NB4 (cell line): ENCODE measurements at regions not wholly inside any gene's neighbourhood (a gene's known extent, or its start where the extent isn't known, plus 50 kb on each side); places are given as distances from the start of the nearest gene placed in this dataset.

Source experiments
- CTCF ChIP-seq: IDR thresholded peaks from one replicate; pipeline ENCODE4 v1.5.1; 2012; ENCODE audit warnings: low read depth, low read length
- MAX ChIP-seq: IDR thresholded peaks from 2 replicates; pipeline ENCODE4 v1.6.1; 2011; ENCODE audit warnings: low read depth, low read length

- TF ChIP-seq CTCF, result no peak
- TF ChIP-seq MAX, result no peak
Observed at GRCh38 chr3:96538186-96538585, 276.2 kb upstream of the EPHA6 start.
